Keratinocyte (primary cell): ENCODE measurements at regions not wholly inside any gene's neighbourhood (a gene's known extent, or its start where the extent isn't known, plus 50 kb on each side); places are given as distances from the start of the nearest gene placed in this dataset.

ENCODE experiments used
- DNase-seq: peaks from one replicate; pipeline ENCODE4 v3.0.0-alpha.2; 2011; ENCODE audit warnings: low read depth, missing footprints, low spot score
- FAIRE-seq: peaks from 2 replicates; lab custom pipeline; 2011; peaks lifted over from hg19 to GRCh38; lab: Jason Lieb, UNC
- H2AFZ ChIP-seq: 2 replicates; pipeline ENCODE4 v1.6.0; 2012; ENCODE audit warnings: low read length, control low read depth, inconsistent platforms; ENCODE audit not compliant: control insufficient read depth
- H3K27ac ChIP-seq: 2 replicates; pipeline ENCODE4 v1.5.1; 2011; ENCODE audit warnings: low read length; ENCODE audit not compliant: control insufficient read depth, insufficient read depth
- H3K27me3 ChIP-seq: 3 replicates; pipeline ENCODE4 v1.6.0; 2011; ENCODE audit warnings: low read length; ENCODE audit not compliant: control insufficient read depth, insufficient read depth; ENCODE audit errors: extremely low read depth
- H3K36me3 ChIP-seq, 2 experiments: 2 replicates in 1 of 2; 3 replicates in 1 of 2; pipeline ENCODE4 v1.5.1; 2011; ENCODE audit warnings: low read length in 2 of 2, mild to moderate bottlenecking in 1 of 2; ENCODE audit not compliant: control insufficient read depth in 2 of 2, insufficient read depth in 2 of 2; ENCODE audit errors: extremely low read depth in 1 of 2
- H3K4me1 ChIP-seq: 3 replicates; pipeline ENCODE4 v1.5.1; 2011; ENCODE audit warnings: low read length; ENCODE audit not compliant: control insufficient read depth, insufficient read depth; ENCODE audit errors: extremely low read depth
- H3K4me2 ChIP-seq: 3 replicates; pipeline ENCODE4 v1.6.0; 2011; ENCODE audit warnings: low read depth, low read length; ENCODE audit not compliant: control insufficient read depth, insufficient read depth; ENCODE audit errors: extremely low read depth
- H3K4me3 ChIP-seq, 3 experiments: fragments of 200-600 bp in 1 of 3; sonication (generic) in 1 of 3; 2 replicates in 2 of 3; 3 replicates in 1 of 3; pipeline ENCODE4 v1.5.1; 2011 to 2016; ENCODE audit warnings: low read length in 3 of 3, mild to moderate bottlenecking in 3 of 3, control low read depth in 2 of 3, inconsistent platforms in 1 of 3, low read depth in 1 of 3, mixed read lengths in 1 of 3, mixed run types in 1 of 3, moderate library complexity in 1 of 3; ENCODE audit not compliant: control insufficient read depth in 2 of 3, insufficient read depth in 2 of 3; ENCODE audit errors: extremely low read depth in 1 of 3
- H3K79me2 ChIP-seq: 2 replicates; pipeline ENCODE4 v1.6.0; 2012; ENCODE audit warnings: low read length; ENCODE audit not compliant: control insufficient read depth, insufficient read depth
- H3K9ac ChIP-seq: 3 replicates; pipeline ENCODE4 v1.6.0; 2011; ENCODE audit warnings: low read length; ENCODE audit not compliant: control insufficient read depth, insufficient read depth; ENCODE audit errors: extremely low read depth
- H3K9me1 ChIP-seq: 3 replicates; pipeline ENCODE4 v1.6.0; 2011; ENCODE audit warnings: low read length; ENCODE audit not compliant: control insufficient read depth, insufficient read depth; ENCODE audit errors: extremely low read depth
- H3K9me3 ChIP-seq: 2 replicates; pipeline ENCODE4 v1.5.1; 2012; ENCODE audit warnings: low read depth, low read length; ENCODE audit not compliant: control insufficient read depth
- H4K20me1 ChIP-seq: 3 replicates; pipeline ENCODE4 v1.6.0; 2011; ENCODE audit warnings: low read length; ENCODE audit not compliant: control insufficient read depth, insufficient read depth; ENCODE audit errors: extremely low read depth
- EZH2 ChIP-seq: IDR thresholded peaks from one replicate; pipeline ENCODE4 v1.6.1; 2012; ENCODE audit warnings: inconsistent platforms, mild to moderate bottlenecking, low read length, moderate library complexity
- dilution Hi-C: fragments of 300-500 bp; cut with MboI; formaldehyde crosslinking; loops from one replicate; pipeline ENCODE4 v1.7.0; 2020; ENCODE audit warnings: low sequenced_read_pairs; ENCODE audit not compliant: extremely low pct_ligation_motif_present
- TF ChIP-seq, protein P1 (sequence below), 3 experiments: IDR thresholded peaks in 1 of 3; conservative IDR thresholded peaks in 1 of 3; optimal IDR thresholded peaks in 1 of 3; 2 replicates in 2 of 3; 3 replicates in 1 of 3; pipeline versions ENCODE3 to v1.5.1; 2011; ENCODE audit warnings: low read length in 3 of 3, mild to moderate bottlenecking in 3 of 3, moderate library complexity in 2 of 3, control low read depth in 1 of 3, inconsistent platforms in 1 of 3; ENCODE audit not compliant: insufficient read depth in 2 of 3; ENCODE audit errors: extremely low read depth in 1 of 3

DNA sequence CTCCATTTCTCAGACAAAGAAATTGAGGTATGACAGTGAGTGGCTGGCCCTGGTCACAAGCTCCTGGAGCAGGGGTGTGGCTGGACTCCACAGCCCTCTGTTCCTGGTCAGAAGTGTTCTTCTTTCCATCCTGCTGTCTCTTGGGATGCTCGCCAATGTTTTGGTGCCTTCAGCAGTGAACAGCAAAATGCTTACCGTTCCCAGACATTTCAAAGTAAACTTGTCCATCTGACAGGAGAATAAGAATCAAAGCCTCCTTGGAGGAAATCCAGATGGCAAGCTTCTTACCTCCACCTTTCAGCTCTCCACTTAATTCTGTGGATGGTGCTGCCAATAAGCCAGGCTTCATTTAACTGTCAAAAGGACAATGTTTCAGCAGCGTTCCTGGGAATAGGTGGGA, 954.1 kb downstream of the UQCRFS1 start:
- Histone ChIP-seq H4K20me1 (no peaks in the 10 kb centered on the region), H3K36me3 (no peaks in the 10 kb centered on the region), H3K4me1 (no peaks in the 10 kb centered on the region), H3K9ac (no peak overlapping the region), H2AFZ (no peak overlapping the region), H3K9me3 (peaks cover 3% of the 10 kb centered on the region), H3K27me3 (no peaks in the 10 kb centered on the region), H3K27ac (no peak overlapping the region), H3K4me2 (no peak overlapping the region), H3K9me1 (no peaks in the 10 kb centered on the region), H3K4me3 (no peak overlapping the region), H3K79me2 (no peaks in the 10 kb centered on the region)
- FAIRE-seq (no peak), DNase-seq (no peak)
- dilution Hi-C loops, result no loop called here
- TF ChIP-seq, protein P1, sequence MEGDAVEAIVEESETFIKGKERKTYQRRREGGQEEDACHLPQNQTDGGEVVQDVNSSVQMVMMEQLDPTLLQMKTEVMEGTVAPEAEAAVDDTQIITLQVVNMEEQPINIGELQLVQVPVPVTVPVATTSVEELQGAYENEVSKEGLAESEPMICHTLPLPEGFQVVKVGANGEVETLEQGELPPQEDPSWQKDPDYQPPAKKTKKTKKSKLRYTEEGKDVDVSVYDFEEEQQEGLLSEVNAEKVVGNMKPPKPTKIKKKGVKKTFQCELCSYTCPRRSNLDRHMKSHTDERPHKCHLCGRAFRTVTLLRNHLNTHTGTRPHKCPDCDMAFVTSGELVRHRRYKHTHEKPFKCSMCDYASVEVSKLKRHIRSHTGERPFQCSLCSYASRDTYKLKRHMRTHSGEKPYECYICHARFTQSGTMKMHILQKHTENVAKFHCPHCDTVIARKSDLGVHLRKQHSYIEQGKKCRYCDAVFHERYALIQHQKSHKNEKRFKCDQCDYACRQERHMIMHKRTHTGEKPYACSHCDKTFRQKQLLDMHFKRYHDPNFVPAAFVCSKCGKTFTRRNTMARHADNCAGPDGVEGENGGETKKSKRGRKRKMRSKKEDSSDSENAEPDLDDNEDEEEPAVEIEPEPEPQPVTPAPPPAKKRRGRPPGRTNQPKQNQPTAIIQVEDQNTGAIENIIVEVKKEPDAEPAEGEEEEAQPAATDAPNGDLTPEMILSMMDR (optimal IDR thresholded peaks at IDR 0.05 in 1 of 3, IDR thresholded peaks at IDR 0.05 in 1 of 3, conservative IDR thresholded peaks at IDR 0.05 in 1 of 3; ENCODE audit: extremely low read depth in 1 of 3, insufficient read depth in 2 of 3, low read length in 3 of 3), result no peak
- TF ChIP-seq EZH2, result no peak

DNA sequence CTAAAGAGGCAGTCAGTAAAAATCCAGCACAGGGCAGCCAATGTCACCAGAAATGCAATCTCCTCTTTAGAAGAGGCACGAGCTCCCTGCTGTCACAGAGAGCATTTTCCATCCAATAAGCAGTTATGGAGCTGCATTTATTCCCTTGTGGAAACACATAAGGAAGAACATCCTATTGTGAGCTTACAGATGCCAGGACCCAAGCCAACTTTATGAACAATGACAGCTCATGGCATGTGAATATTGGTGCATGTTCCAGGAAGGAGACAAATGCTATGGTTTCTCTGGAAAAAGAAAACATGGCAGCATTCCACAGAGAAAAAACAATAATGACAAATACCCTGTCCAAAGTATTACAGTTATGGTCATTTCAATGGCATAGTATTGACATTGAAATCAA, 955.6 kb downstream of the UQCRFS1 start:
- Histone ChIP-seq H3K79me2 (no peaks in the 10 kb centered on the region), H3K27me3 (no peaks in the 10 kb centered on the region), H4K20me1 (no peaks in the 10 kb centered on the region), H3K36me3 (no peaks in the 10 kb centered on the region), H2AFZ (no peak overlapping the region), H3K9me3 (peaks cover 3% of the 10 kb centered on the region), H3K27ac (no peak overlapping the region), H3K4me3 (no peak overlapping the region), H3K9ac (no peak overlapping the region), H3K4me2 (no peak overlapping the region), H3K9me1 (no peaks in the 10 kb centered on the region), H3K4me1 (no peaks in the 10 kb centered on the region)
- no peak for TF ChIP-seq EZH2
- TF ChIP-seq, protein P1 (optimal IDR thresholded peaks at IDR 0.05 in 1 of 3, IDR thresholded peaks at IDR 0.05 in 1 of 3, conservative IDR thresholded peaks at IDR 0.05 in 1 of 3; ENCODE audit: extremely low read depth in 1 of 3, insufficient read depth in 2 of 3, low read length in 3 of 3), result no peak
- DNase-seq, result no peak
- FAIRE-seq, result no peak
- dilution Hi-C loops, result no loop called here
